Fibroblast of lung (primary cell): ENCODE measurements at regions not wholly inside any gene's neighbourhood (a gene's known extent, or its start where the extent isn't known, plus 50 kb on each side); places are given as distances from the start of the nearest gene placed in this dataset.

Experiments
- EZH2 ChIP-seq: IDR thresholded peaks from 2 replicates; pipeline ENCODE4 v1.5.1; 2012; ENCODE audit warnings: low read length, control low read depth, mild to moderate bottlenecking; ENCODE audit errors: missing control alignments
- TF ChIP-seq, protein P1 (sequence below), 2 donors: IDR thresholded peaks in 1 of 2; conservative IDR thresholded peaks in 1 of 2; 1 replicate in 1 of 2; 2 replicates in 1 of 2; pipeline ENCODE4 v1.5.1; 2011 to 2012; ENCODE audit warnings: low read length in 2 of 2, control low read depth in 1 of 2, inconsistent platforms in 1 of 2, low read depth in 1 of 2, mild to moderate bottlenecking in 1 of 2

DNA sequence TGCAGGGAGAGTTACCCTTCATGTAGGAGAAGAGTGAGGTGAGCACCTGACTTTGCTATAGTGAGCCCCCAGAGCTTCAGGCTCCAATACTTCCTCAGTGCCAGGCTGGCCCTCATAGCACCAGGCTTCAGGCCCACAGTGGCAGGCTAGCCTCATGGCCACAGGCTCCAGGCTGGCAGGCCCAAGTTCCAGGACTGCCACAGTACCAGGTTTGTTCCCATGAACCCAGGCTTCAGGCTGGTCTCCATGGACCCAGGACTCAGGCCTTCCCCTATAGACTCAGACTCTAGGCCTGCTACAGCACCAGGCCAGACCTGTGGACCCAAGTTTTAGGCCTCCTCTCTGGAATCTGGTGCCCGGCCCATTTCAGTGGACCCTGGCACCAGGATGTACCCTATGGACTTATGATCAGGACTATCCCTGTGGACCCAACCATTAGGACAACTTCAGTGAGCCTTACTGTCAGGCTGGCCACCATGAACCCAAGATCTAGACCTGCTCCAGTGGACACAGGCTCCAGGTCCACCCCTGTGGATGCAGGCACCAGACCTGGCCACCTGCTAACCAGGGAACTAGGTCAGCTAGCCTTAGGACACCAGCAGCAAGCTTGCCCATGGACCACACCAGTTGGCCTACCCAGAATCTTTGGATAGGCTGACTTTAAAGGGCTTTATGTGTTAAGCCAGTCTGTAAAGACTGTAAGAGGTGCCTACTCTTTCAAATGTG, 658.2 kb downstream of the KLHL13 start:
- TF ChIP-seq EZH2 = no peak
- TF ChIP-seq, protein P1, sequence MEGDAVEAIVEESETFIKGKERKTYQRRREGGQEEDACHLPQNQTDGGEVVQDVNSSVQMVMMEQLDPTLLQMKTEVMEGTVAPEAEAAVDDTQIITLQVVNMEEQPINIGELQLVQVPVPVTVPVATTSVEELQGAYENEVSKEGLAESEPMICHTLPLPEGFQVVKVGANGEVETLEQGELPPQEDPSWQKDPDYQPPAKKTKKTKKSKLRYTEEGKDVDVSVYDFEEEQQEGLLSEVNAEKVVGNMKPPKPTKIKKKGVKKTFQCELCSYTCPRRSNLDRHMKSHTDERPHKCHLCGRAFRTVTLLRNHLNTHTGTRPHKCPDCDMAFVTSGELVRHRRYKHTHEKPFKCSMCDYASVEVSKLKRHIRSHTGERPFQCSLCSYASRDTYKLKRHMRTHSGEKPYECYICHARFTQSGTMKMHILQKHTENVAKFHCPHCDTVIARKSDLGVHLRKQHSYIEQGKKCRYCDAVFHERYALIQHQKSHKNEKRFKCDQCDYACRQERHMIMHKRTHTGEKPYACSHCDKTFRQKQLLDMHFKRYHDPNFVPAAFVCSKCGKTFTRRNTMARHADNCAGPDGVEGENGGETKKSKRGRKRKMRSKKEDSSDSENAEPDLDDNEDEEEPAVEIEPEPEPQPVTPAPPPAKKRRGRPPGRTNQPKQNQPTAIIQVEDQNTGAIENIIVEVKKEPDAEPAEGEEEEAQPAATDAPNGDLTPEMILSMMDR (conservative IDR thresholded peaks at IDR 0.05 in 1 of 2, IDR thresholded peaks at IDR 0.05 in 1 of 2; ENCODE audit: low read depth in 1 of 2, low read length in 2 of 2) = no peak
